GM19395 (cell line): ENCODE measurements at regions not wholly inside any gene's neighbourhood (a gene's known extent, or its start where the extent isn't known, plus 50 kb on each side); places are given as distances from the start of the nearest gene placed in this dataset.
"Not testable (repeated sequence)": the region's sequence is repeated elsewhere in the genome, so short reads cannot be mapped to it uniquely, and the experiment has no call there.

Experiments
- ATAC-seq: cut with Tn5 transposase; IDR thresholded peaks from one replicate; pipeline ENCODE4 v1.9.1; 2021; ENCODE audit warnings: mild to moderate bottlenecking, moderate library complexity; ENCODE audit not compliant: unreplicated experiment

- no peak for ATAC-seq
Measured at GRCh38 chr9:85112391-85112790, 442.9 kb downstream of the NTRK2 start.

- ATAC-seq: no peak
Measured at GRCh38 chr9:85108746-85109145, 439.2 kb downstream of the NTRK2 start.

- no peak for ATAC-seq
Measured at GRCh38 chr9:85108229-85108628, 438.7 kb downstream of the NTRK2 start.

- ATAC-seq: no peak
Measured at GRCh38 chr9:85089188-85089969, 419.9 kb downstream of the NTRK2 start.

GRCh38 chr9:85081963-85082362 lies 412.4 kb downstream of the NTRK2 start:
- no peak for ATAC-seq

GRCh38 chr9:85079349-85079748 lies 409.8 kb downstream of the NTRK2 start:
- no peak for ATAC-seq

- no peak for ATAC-seq
Measured at GRCh38 chr9:85077944-85078343, 408.4 kb downstream of the NTRK2 start.

- ATAC-seq: not testable (repeated sequence)
Measured at GRCh38 chr9:85077146-85077545, 407.6 kb downstream of the NTRK2 start.
